ENCODE measurements at regions not wholly inside any gene's neighbourhood (a gene's known extent, or its start where the extent isn't known, plus 50 kb on each side); places are given as distances from the start of the nearest gene placed in this dataset.

DNA sequence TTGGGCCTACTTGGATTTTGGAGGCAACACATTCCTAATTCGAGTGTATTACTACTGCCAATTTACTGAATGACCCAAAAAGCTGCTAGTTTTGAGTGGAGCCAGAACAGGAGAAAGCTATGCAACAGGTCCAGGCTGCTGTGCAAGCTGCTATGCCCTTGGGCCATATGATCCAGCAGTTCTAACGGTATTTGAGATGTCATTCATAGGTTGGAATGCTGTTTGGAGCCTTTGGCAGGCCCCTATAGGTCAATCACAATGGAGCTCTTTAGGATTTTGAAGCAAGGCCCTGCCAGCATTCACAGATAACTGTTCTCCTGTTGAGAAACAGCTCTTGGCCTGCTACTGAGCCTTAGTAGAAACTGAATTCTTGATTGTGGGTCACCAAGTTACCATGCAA is 368.7 kb downstream of the CDH19 start:
- TF ChIP-seq, protein P1, sequence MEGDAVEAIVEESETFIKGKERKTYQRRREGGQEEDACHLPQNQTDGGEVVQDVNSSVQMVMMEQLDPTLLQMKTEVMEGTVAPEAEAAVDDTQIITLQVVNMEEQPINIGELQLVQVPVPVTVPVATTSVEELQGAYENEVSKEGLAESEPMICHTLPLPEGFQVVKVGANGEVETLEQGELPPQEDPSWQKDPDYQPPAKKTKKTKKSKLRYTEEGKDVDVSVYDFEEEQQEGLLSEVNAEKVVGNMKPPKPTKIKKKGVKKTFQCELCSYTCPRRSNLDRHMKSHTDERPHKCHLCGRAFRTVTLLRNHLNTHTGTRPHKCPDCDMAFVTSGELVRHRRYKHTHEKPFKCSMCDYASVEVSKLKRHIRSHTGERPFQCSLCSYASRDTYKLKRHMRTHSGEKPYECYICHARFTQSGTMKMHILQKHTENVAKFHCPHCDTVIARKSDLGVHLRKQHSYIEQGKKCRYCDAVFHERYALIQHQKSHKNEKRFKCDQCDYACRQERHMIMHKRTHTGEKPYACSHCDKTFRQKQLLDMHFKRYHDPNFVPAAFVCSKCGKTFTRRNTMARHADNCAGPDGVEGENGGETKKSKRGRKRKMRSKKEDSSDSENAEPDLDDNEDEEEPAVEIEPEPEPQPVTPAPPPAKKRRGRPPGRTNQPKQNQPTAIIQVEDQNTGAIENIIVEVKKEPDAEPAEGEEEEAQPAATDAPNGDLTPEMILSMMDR (IDR thresholded peaks at IDR 0.05) = no peak
- no peak for TF ChIP-seq POLR2A (IDR thresholded peaks at IDR 0.05)
